NCI-H1694 (cell line): ENCODE measurements at regions not wholly inside any gene's neighbourhood (a gene's known extent, or its start where the extent isn't known, plus 50 kb on each side); places are given as distances from the start of the nearest gene placed in this dataset.

Source experiments
- DNase-seq: peaks from one replicate; lab custom pipeline; 2025; lab: John Stamatoyannopoulos, UW

GRCh38 chr6:77403424-77403823 lies 59.9 kb downstream of the HTR1B start:
- no peak for DNase-seq

- DNase-seq, result no peak
Measured at GRCh38 chr6:77401231-77401630, 62.1 kb downstream of the HTR1B start.

GRCh38 chr6:77397561-77397960 lies 65.7 kb downstream of the HTR1B start:
- no peak for DNase-seq

- no peak for DNase-seq
Measured at GRCh38 chr6:77389402-77389801, 73.9 kb downstream of the HTR1B start.

GRCh38 chr6:77383026-77383425 lies 80.3 kb downstream of the HTR1B start:
- no peak for DNase-seq

- no peak for DNase-seq
Measured at GRCh38 chr6:77373955-77374354, 89.3 kb downstream of the HTR1B start.

GRCh38 chr6:77371748-77372147 lies 91.5 kb downstream of the HTR1B start:
- DNase-seq, result no peak

GRCh38 chr6:77368660-77369313 lies 94.5 kb downstream of the HTR1B start:
- DNase-seq, result no peak

GRCh38 chr6:77366798-77367197 lies 96.5 kb downstream of the HTR1B start:
- DNase-seq, result no peak

GRCh38 chr6:77363702-77364101 lies 99.6 kb downstream of the HTR1B start:
- DNase-seq, result no peak

GRCh38 chr6:77362055-77362454 lies 101.2 kb downstream of the HTR1B start:
- DNase-seq, result no peak

GRCh38 chr6:77361018-77361417 lies 102.3 kb downstream of the HTR1B start:
- DNase-seq, result no peak

GRCh38 chr6:77356821-77357220 lies 106.5 kb downstream of the HTR1B start:
- DNase-seq, result no peak

- DNase-seq, result no peak
Measured at GRCh38 chr6:77354581-77354980, 108.7 kb downstream of the HTR1B start.

- DNase-seq, result no peak
Measured at GRCh38 chr6:77353129-77353528, 110.2 kb downstream of the HTR1B start.

GRCh38 chr6:77341058-77341986 lies 122.0 kb downstream of the HTR1B start:
- DNase-seq, result no peak

GRCh38 chr6:77340331-77340730 lies 123.0 kb downstream of the HTR1B start:
- DNase-seq, result no peak

GRCh38 chr6:77339926-77340325 lies 123.4 kb downstream of the HTR1B start:
- DNase-seq, result no peak

- no peak for DNase-seq
Measured at GRCh38 chr6:77337392-77337791, 125.9 kb downstream of the HTR1B start.

GRCh38 chr6:77334093-77334492 lies 129.2 kb downstream of the HTR1B start:
- no peak for DNase-seq

- no peak for DNase-seq
Measured at GRCh38 chr6:77332915-77333623, 130.2 kb downstream of the HTR1B start.

GRCh38 chr6:77326711-77327110 lies 136.6 kb downstream of the HTR1B start:
- no peak for DNase-seq

GRCh38 chr6:77326029-77326428 lies 137.3 kb downstream of the HTR1B start:
- DNase-seq, result no peak
